Cardiac fibroblast (primary cell): ENCODE measurements at regions not wholly inside any gene's neighbourhood (a gene's known extent, or its start where the extent isn't known, plus 50 kb on each side); places are given as distances from the start of the nearest gene placed in this dataset.

Source experiments
- DNase-seq, 2 donors: peaks; one replicate each; pipeline versions ENCODE4 v3.0.0 to v3.0.0-alpha.2; 2010; ENCODE audit warnings: low read depth in 2 of 2
- H3K4me3 ChIP-seq, 2 donors: replicated peaks in 1 of 2; 1 replicate in 1 of 2; 2 replicates in 1 of 2; pipeline ENCODE4 v1.5.1; 2011; ENCODE audit warnings: low read depth in 2 of 2, low read length in 2 of 2, mild to moderate bottlenecking in 2 of 2, moderate library complexity in 1 of 2
- TF ChIP-seq, protein P1 (sequence below): IDR thresholded peaks from one replicate; pipeline ENCODE4 v1.5.1; 2011; ENCODE audit warnings: low read depth, mild to moderate bottlenecking, low read length, inconsistent platforms

DNA sequence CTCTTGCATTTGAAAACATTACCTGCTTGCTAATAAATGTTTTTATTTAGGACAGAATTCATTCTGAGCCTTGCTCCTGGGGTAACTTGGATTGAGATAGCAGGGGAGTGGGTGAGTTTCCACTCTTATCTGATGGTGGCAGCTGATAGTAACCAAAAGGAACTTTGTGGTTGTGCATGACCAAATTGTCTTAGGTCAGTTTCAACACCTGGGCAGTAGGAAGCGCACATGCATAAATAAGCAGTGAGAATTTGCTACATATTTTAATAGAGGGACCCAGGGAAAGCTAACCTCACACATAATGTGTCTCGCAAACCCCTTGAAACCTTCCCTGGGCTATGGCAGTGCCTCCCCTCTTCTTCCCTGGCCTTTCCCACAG is 65.4 kb upstream of the XCR1 start:
- no peak for DNase-seq
- TF ChIP-seq, protein P1, sequence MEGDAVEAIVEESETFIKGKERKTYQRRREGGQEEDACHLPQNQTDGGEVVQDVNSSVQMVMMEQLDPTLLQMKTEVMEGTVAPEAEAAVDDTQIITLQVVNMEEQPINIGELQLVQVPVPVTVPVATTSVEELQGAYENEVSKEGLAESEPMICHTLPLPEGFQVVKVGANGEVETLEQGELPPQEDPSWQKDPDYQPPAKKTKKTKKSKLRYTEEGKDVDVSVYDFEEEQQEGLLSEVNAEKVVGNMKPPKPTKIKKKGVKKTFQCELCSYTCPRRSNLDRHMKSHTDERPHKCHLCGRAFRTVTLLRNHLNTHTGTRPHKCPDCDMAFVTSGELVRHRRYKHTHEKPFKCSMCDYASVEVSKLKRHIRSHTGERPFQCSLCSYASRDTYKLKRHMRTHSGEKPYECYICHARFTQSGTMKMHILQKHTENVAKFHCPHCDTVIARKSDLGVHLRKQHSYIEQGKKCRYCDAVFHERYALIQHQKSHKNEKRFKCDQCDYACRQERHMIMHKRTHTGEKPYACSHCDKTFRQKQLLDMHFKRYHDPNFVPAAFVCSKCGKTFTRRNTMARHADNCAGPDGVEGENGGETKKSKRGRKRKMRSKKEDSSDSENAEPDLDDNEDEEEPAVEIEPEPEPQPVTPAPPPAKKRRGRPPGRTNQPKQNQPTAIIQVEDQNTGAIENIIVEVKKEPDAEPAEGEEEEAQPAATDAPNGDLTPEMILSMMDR = no peak
- H3K4me3 ChIP-seq = no peak overlapping the region

DNA sequence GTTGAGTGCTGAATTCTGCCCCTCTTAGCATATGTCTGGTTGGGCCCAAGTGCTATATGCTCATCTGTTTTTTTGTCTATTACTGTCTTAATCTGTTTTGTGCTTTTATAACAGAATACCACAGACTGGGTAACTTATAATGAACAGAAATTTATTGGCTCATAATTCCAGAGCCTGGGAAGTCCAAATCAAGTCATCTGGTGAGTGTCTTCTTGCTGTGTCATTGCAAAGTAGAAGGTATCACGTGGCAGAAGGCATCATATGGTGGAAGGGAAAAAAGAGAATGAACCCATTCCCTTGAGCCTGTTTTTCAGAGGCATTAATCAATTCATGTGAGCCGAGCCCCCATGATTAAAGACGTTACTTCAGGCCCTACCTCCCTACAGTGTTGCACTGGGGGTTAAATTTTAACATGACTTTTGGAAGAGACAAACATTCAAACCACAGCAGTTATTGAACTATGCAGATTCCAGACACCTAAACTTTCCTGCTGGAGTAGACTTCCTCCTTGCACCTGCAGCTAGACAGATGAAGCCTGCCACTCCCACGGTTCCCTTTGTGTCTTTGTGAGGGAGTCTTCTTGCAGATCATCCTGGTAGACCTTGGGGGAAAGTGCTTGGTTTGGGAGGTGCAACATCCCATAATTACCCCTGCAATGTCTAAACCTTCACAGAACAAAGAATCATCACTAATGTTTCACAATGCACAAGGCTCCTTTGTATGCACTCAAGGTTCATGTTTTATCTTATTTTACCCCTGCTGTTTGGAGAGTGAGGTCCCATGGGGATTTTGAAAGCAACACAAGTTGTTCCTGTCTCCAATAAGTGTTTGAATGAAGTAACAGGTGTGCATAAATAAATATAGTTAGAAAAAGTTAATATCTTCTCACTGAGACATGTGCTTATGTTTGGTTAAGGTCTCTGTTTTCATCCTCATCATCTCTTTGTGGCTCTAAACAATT is 64.7 kb upstream of the XCR1 start:
- TF ChIP-seq, protein P1 = no peak
- DNase-seq = no peak
- H3K4me3 ChIP-seq = no peak overlapping the region

DNA sequence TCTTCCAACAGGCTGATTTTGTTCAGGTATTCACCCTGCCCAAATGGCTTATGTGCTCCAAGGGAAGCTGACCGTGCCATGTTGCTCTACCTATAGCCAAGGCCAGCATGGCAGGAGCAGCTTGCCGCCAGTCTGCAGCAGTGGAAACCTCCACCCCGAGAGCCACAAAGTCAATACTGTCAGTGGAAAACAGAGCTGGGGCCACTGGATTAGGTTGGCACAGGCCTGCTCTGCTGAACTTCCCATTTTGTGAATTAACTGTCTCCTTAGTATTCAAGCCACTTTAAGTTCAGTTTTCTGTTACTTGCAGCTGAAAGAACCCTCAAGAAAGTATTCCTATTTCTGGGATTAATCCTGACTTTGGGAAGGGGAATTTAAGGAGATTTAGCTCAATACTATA is 63.8 kb upstream of the XCR1 start:
- no peak for DNase-seq
- TF ChIP-seq, protein P1 = no peak
- no peak overlapping the region for H3K4me3 ChIP-seq

DNA sequence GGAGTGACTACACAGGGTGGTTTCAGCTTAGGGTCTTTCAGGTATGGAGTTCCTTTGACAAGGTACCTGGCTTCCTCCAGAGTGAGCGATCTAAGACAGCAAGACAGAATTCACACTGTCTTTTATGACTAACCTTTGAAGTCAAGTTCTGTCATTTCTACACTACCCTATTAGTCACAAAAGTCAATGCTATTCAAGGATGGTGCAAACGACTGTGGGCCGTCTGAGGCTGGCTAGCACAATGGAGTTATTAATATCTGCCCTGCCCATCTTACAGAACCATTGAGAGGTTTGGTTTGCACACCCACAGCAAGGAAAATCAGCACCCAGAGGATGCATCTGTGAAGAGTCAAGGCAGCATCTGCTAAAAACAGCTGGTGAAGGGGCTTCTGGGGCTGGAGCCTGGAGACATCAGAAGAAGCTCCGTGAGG is 62.9 kb upstream of the XCR1 start:
- TF ChIP-seq, protein P1 = no peak
- DNase-seq = peak in 1 of 2 donors; percentile 63
- H3K4me3 ChIP-seq = no peak overlapping the region

DNA sequence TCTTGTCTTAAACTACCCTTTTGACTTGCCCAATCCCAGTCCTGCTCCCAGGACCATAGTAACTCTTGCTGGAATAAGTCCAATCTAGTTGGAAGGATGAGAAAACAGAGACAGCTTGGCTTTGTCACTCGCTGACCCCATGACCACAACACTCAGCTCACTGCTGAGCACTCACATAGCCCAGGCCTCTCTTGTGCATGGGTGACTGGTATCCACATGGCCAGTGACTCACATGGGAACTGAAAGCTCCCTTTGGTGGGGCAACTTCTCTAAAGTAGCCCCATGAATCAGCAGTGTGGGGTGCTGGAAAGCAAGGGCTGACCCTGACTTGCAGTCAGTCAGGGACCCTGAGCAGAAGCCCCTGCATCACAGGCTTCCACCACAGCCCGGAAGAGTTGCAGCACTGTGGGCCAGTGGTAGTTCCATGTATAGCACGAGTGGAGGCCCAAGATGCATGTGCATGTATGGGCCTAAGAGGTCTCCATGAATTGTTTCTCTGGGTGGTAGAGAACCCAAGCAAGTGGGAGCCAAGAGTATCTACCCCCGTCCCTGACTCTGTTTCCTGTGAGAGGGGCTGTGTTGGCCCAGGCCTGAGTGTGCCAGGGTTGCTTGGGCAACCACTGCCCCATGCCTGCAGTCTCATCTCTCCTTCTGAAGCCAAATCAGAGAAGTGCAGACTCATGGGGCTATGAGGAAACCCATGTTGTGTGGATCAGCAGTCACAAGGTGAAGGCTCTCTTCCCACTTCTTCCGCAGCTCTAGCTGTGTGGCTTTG is 62.1 kb upstream of the XCR1 start:
- TF ChIP-seq, protein P1 = no peak
- no peak overlapping the region for H3K4me3 ChIP-seq
- DNase-seq = peak; percentile 83 to 97

DNA sequence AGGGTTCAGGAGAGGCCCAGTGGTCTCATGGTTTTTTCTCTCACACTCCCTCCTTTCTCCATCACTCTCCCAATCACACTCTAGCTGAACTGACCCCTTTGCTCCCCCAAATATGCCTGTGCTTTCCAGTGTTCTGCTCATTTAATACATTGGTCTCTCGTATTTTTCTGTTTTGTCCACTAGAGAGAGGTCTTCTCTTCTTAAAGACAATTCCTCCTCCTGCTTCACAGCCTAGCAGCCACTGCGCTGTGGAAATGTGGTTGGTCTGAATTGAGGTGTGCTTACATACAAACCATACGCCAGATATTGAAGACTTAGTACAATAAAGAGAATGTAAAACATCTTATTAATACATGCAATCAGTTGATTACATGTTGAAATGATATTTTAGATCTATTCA is 60.6 kb upstream of the XCR1 start:
- DNase-seq = peak; percentile 59 to 68
- TF ChIP-seq, protein P1 = peak; percentile 21
- no peak overlapping the region for H3K4me3 ChIP-seq
